ENCODE measurements at regions not wholly inside any gene's neighbourhood (a gene's known extent, or its start where the extent isn't known, plus 50 kb on each side); places are given as distances from the start of the nearest gene placed in this dataset.

GRCh38 chr11:26928582-26928981, 65.3 kb upstream of the FIBIN start:
- Histone ChIP-seq H4K20me1 (ENCODE audit: insufficient read depth) (no peaks in the 10 kb centered on the region), H3K9me3 (ENCODE audit: control insufficient read depth in 1 of 2, insufficient read depth in 1 of 2, low read depth in 1 of 2, low read length in 2 of 2) (peaks cover 0 to 9% of the 10 kb centered on the region in 2 experiments; a peak in 2 of 4 replicates), H3K9me2 (ENCODE audit: insufficient read depth) (no peaks in the 10 kb centered on the region), H3K4me2 (ENCODE audit: low read length) (no peak overlapping the region), H3K27ac (ENCODE audit: low read depth, low read length) (no peak overlapping the region), H3K9ac (ENCODE audit: low read length) (no peak overlapping the region), H3K36me3 (ENCODE audit: control insufficient read depth in 1 of 2, insufficient read depth in 2 of 2, low read length in 2 of 2) (no peaks in the 10 kb centered on the region), H3K4me3 (replicated peaks in 1 of 2; ENCODE audit: low read depth in 1 of 2, low read length in 2 of 2) (no peak overlapping the region), H3K4me1 (ENCODE audit: control insufficient read depth in 1 of 2, insufficient read depth in 2 of 2, low read length in 2 of 2) (no peaks in the 10 kb centered on the region), H3K27me3 (ENCODE audit: insufficient read depth, low read length) (no peaks in the 10 kb centered on the region), H3K79me2 (ENCODE audit: insufficient read depth, low read length) (no peaks in the 10 kb centered on the region), H2AFZ (ENCODE audit: low read depth, low read length, poor library complexity, severe bottlenecking) (no peak overlapping the region)
- DNase-seq (ENCODE audit: low read depth, low spot score) (no peak), ATAC-seq (no peak)
- RAD21 ChIA-PET (ENCODE audit: low non-redundant PET in 1 of 2, low total read pairs in 2 of 2, uncharacterized antibody in 2 of 2, unreplicated experiment in 2 of 2) = no interaction called here
- intact Hi-C loops (cut with micrococcal nuclease) = no loop called here
- BruUV-seq (replicated peaks) = no TSS peak
- POLR2A ChIA-PET = no interaction called here
- TF ChIP-seq ZFX (IDR thresholded peaks at IDR 0.05) = no peak
- TF ChIP-seq SRF (IDR thresholded peaks at IDR 0.05; ENCODE audit: low read depth) = no peak
- TF ChIP-seq CBX3 (IDR thresholded peaks at IDR 0.05; ENCODE audit: low read depth) = no peak
- no peak for TF ChIP-seq SIN3A (IDR thresholded peaks at IDR 0.05; ENCODE audit: low read depth)
- TF ChIP-seq TCF7L2 (IDR thresholded peaks at IDR 0.05; ENCODE audit: borderline replicate concordance, extremely low read depth, insufficient read depth, insufficient read length) = no peak
- TF ChIP-seq EGR1 (IDR thresholded peaks at IDR 0.05; ENCODE audit: low read depth) = no peak
- no peak for TF ChIP-seq JUND (IDR thresholded peaks at IDR 0.05)
- no peak for TF ChIP-seq EZH2 (IDR thresholded peaks at IDR 0.05)
- TF ChIP-seq REST (IDR thresholded peaks at IDR 0.05; ENCODE audit: low read depth) = no peak
- TF ChIP-seq FOSL1 (IDR thresholded peaks at IDR 0.05; ENCODE audit: low read depth) = no peak
- no peak for TF ChIP-seq EZH2phosphoT487 (IDR thresholded peaks at IDR 0.05; ENCODE audit: borderline replicate concordance)
- TF ChIP-seq CEBPB (IDR thresholded peaks at IDR 0.05; ENCODE audit: low read depth) = no peak
- TF ChIP-seq ZNF274 (IDR thresholded peaks at IDR 0.05; ENCODE audit: low read depth, low read length) = no peak
- TF ChIP-seq POLR2AphosphoS5 (IDR thresholded peaks at IDR 0.05; ENCODE audit: low read depth, low read length) = no peak
- TF ChIP-seq ZBTB33 (IDR thresholded peaks at IDR 0.05; ENCODE audit: extremely low read depth, insufficient replicate concordance, low read length) = no peak
- no peak for TF ChIP-seq YY1 (IDR thresholded peaks at IDR 0.05; ENCODE audit: extremely low read depth, insufficient replicate concordance, low read depth, low read length)
- CTCF ChIA-PET = no interaction called here

All from HCT116 (cell line).